GM19035 (cell line): ENCODE measurements at regions not wholly inside any gene's neighbourhood (a gene's known extent, or its start where the extent isn't known, plus 50 kb on each side); places are given as distances from the start of the nearest gene placed in this dataset.
"Not testable (repeated sequence)": the region's sequence is repeated elsewhere in the genome, so short reads cannot be mapped to it uniquely, and the experiment has no call there.

Source experiments
- ATAC-seq: cut with Tn5 transposase; IDR thresholded peaks from one replicate; pipeline ENCODE4 v1.9.1; 2021; ENCODE audit not compliant: unreplicated experiment

DNA sequence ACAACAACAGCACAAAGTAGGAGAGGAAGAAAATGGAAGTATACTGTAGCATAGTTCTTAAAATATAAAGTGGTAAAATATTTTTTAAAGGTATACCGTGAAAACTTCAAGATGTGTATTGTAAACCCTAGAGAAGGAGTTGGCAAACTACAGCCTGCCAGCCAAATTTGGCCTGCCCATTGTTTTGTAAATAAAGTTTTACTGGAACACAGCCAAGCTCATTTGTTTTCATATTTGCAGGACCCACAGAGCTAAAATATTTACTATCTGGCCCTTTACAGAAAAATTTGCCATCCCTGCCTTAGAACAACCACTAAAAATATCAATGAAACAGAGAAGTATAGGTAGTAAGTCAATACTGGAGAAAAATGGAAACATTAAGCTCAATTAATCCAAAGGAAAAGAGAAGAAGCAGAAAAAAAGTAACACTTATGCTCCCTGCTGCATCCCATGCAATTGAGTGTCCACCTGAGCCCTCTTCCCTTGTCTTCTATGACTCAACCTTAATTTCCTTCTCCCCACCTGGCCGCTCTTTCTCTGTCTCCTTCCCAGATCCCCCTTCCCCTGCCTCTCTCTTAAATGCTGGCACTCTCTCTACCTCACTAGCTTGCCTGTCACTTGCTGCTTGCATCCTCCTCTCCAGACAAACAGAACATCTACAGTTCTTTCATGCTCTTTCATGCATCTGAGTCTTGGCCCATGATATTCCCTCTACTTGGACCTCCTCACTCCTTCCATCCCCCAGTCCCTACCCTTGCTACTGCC lies 50.6 kb upstream of the FER start:
- no peak for ATAC-seq

DNA sequence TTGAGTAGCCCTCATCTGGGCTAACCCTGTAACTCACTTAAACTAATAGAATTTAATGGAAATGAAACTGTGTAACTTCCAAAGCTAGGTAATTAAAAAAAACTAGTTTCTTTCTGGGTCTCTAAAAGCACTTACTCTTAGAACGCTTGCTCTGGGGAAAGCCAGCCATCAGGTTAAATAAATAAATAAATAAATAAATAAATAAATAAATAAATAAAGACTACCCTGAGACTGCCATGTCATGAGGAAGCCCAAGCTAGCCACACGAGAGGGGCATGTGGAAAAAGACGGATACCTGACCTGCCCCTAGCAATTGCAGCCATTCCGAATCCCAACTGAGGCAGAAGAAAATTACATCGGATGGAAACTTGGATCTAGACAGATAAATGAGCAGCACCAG lies 51.3 kb upstream of the FER start:
- no peak for ATAC-seq

DNA sequence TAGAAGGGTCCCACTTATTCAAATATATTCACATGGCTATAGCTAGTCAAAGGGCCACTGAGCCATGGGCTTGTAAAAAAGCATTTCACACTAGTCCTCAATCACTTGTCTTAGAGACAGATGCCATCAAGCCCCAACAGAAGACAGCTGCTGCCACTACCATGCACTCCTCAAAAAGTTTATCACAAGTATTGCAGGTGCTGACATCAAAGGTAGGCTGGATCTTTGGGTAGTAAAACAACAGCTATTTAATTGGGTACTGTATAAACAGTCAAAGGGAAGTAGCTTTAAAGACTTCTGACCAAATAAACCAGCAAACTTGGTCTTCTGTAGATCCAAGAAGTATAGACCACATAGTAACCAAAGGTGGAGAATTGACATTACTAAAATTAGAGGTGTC lies 59.2 kb upstream of the FER start:
- no peak for ATAC-seq

DNA sequence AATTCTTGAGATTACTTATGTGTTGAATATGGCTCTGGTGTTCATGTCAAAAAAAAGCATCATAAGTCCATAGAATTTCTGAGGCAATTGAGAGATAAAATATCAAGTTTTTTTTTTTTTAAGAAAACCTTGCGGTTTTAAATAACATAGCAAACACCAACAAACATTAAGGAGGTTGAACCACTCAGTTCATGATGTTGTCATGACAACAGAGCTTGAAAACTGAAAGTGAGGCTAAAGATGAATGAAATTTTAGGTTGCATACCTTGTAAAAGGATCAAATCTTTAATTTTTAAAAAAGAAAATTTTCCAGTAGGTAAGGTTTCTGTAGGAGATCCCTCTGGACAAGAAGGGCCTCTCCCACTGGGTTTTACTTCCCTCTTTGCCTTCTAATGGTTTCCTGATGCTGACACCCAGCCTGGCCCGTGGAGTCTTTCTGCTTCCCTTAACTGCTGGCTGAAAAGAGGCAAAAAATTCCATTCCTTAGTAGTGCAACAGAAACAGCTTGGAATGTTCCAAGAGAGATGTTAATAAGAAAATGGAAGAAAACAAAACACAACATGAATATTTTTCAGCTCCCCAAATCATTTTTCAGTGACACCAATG lies 60.0 kb upstream of the FER start:
- ATAC-seq, result no peak

DNA sequence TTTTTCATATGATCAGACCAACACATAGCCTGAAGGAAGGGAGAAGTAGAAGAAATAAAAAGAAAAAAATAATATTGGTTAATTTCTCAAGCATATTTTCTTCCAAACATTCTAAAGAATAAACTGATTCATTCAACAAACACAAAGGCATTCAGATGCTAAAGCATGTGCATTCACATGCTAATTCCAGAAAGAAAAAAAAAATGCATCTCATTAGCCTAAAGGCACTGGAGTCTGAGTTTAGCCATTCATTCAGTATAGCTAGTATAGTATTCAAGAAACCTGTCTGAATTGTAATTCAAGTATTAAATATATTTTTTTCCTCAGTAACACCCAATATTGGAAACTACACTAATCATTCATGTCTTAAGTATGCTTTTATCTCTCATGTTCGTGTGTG lies 61.0 kb upstream of the FER start:
- no peak for ATAC-seq

DNA sequence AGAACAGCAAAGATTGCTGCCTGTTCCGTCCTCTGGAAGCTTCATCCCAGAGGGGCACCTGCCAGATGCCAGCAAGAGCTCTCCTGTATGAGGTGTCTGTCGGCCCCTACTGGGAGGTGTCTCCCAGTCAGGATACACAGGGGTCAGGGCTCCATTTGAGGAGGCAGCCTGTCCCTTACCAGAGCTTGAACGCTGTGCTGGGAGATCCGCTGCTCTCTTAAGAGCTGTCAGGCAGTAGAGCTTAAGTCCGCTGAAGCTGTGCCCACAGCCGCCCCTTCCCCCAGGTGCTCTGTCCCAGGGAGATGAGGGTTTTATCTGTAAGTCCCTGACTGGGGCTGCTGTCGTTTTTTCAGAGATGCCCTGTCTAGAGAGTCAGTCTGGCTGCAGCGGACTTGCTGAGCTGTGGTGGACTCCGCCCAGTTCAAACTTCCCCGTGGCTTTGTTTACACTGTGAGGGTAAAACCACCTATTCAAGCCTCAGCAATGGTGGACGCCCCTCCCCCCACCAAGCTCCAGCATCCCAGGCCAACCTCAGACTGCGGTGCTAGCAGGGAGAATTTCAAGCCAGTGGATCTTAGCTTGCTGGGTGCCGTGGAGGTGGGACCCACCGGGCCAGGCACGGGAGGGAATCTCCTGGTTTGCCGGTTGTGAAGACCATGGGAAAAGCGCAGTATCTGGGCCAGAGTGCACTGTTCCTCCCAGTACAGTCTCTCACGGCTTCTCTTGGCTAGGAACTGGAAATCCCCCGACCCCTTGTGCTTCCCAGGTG lies 62.1 kb upstream of the FER start:
- not testable (repeated sequence) for ATAC-seq

DNA sequence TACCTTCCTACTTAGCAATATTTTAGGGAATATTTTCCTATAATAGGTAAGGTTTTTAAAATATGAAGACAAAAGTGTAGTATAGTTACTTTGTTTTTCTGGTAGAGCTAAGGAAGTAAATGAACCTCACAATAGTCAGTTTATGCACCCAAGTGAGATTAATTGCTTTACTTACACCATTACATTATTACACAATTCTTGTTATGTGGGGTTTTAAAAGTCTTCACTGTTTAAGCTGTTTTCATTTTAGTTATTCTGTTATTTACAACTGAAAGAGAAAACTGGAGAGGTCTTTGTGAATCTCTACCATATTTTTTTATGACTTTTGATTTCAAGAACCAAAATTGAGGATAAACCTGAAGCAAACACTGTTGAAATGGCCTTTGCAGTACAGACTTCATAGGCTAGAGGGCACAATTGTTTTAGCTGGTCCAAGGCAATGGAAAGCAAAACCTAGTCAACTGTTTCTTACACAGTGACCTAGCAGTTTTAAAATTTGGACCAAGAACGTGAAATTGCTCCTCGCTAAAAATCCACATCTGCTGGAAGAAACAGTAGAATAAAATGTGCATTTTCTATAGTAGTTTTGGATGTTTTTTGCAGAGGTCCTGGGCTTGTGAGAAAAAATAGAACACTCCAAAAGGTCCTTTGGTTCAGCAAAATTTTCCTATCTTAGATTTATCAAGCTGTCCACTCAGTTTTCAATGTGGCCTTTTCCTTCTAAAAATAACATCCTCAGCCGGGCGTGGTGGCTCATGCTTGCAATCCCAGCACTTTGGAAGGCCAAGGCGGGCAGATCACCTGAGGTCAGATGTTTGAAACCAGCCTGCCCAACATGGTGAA lies 66.4 kb upstream of the FER start:
- peak; percentile 96 for ATAC-seq

DNA sequence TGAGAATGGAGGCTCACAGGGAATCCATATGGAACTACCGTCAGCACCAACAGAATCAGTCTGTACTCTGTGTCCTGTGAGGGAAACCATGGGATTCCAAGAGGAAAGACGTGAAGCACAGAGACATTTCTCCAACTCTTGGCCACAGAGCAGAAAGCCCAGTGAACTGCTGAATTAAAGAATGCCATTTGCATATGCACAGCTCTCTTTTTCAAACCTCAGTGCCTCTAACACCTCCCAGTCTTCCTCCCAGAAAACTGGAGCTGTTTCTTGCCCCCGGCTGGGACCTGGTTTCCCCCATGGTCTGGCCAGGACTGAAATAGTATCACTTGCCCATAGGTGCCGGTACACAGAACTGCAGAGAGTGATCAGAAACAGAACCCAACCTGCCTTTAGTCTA lies 69.6 kb upstream of the FER start:
- ATAC-seq, result no peak

DNA sequence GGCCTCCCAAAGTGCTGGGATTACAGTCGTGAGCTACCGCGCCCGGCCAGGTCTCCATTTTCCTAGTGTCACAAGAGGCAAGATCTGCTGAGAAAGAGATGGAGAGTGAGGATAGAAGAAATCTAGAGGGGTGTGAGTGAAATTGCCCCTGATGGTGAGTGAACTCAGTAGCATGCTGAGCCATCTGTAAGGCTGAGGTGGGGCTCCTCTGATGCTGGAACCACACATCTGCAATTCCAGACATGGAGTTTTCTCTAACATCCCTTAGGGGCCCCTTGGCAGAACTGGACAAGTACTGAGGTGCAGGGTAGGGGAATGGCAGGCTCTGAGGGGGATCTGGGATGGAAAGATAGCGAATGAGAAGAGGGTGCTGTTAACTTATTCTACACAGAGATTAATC lies 72.0 kb upstream of the FER start:
- ATAC-seq, result no peak

DNA sequence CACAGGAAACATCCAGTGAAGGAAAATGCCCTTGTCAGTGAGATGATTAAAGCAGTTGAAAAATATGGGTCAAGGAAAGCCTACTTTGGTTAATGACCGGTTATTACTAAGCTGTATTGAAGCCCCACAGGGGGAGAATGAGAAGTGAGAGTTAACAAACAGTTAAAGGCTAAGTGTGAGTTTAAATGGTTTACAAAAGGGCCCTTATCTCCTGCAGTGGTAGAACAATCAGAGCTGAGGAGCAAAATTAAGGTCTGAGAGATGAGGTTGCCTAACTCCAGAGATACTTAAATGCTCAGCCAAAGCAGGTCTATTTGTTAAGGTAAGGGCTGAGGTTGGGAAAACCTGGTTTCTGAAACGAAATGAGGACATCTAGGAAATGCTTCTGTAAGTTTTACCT lies 75.1 kb upstream of the FER start:
- ATAC-seq, result no peak

DNA sequence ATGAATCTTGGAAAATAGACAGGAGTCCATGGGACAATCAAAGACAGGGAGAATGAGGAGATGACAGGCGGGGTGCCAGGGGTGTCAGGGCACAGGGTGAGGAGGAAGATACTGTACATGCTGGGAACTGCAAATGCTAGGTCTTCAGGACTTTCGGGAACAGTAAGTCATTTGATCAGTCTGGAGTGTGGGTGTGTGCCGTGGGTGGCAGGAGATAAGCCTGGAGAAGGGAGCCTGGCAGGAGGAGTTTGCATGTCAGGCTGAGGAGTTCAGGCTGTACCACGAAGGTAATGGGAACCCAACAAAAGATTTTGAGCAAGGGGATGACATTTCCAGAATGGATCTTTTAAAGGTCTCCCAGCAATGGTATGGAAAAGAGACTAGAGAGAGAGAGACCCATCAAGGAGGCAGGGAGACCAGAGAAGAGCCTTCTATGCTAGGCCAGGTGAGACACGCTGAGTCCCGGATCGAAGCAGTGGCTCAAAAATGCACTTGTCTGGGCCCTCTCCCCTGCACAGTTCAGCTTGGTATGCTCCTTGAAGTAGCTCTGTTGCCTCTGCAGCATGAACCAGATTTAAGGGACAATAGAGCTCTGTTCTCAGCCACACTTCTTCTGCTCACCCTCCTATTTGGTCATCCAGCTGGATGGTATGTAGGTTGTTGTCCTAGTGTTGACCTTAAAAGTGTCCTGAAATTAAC lies 77.0 kb upstream of the FER start:
- ATAC-seq, result no peak

DNA sequence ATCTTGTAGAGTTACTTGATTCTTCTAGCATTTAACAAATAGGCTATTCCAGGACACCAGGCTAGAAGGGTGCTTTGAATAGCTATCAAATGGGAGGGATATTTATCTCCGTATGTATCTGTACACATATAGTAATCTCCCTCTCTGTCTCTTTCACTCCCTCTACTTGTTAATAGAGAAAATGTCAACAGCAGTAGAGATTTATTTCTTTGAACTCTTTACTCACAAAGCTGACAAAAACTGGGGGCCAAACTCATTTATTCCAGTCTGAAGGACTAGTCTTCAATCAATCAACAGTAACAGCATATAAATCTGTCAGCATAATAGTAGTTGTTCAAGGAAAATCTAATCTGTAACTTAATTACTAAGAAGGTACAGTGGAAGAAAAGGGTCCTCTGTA lies 78.2 kb upstream of the FER start:
- no peak for ATAC-seq

DNA sequence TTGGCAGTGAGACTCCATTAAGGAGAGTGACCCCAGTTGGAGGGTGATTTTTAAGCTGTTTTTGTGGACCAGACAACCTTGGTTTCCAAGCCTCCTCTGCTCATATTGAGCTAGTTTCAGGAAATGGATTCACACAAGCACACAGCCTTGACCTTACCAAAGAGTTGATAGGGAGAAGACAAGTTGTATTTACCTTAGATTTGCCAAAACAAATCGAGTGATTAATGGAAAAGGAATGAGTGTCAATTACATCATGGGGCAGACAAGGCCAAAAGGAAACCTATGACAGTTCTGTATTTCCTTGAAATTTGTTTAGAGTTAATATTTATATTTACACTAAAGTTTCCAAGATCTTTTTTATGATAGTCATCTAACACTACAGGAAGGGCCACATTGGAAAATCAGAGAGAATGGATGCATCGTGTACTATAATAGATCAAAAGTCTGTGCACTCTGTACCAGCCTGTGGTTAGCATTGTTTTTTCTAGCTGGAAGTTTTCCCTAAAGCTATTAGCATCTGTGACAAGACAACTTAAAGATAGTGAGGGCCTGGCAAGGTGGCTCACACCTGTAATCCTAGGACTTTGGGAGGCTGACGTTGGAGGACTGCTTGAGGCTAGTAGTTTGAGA lies 86.0 kb upstream of the FER start:
- no peak for ATAC-seq

DNA sequence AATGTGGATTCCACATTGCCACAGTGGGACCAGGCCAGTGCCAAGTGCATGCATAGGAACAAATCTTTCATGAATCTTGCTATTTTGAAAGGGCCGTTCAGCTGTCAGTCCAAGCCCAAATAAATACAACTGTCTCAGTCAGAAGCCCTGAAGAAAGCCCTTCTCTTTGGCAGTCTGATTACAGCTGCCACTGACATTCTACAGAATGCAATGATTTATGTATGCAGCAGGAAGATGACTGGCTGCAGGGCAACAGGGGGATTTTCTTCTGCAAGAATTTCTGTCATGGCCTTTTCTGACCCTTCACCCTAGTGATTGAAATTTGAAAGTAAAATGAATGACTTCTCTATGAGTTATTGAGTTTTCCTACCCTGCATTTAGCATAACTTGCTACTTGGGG lies 86.7 kb upstream of the FER start:
- ATAC-seq, result no peak

DNA sequence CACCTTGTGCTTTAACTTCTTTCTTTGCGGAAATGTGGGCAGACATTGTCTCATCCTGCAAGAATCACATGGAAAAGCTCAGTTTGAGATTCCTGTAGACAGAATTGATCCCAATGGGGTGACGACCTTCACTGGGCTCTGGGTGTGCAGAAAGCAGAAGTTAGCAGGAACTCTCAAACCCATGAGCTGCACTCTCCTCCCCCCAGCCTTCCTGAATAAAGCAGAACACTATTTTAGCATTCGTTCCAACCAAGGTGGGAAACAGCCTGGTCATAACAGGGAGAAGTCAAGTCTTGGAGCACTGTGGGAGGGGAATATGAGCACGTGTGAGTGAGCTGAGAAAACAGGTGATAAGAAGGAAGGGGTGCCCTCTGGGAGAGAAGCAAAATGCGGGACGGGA lies 87.4 kb upstream of the FER start:
- ATAC-seq, result no peak

DNA sequence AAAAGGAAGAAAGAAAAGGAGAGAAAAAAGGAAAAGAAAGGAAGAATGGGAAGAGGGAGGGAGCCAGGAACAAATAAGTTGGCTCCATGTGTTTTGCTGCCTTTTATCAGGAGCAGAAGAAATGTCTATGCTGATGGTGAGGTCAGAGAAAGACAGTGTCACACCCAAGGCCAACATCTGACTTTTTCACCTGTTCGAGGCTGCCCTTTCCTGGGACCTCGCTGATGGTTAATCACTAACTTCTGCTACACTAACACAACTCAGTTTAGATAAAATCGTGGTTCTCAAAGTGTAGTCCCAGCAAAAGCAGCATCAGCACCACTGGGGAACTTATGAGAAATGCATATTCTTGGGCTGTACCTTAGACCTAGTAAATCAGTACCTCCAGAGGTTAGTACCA lies 88.2 kb upstream of the FER start:
- no peak for ATAC-seq

DNA sequence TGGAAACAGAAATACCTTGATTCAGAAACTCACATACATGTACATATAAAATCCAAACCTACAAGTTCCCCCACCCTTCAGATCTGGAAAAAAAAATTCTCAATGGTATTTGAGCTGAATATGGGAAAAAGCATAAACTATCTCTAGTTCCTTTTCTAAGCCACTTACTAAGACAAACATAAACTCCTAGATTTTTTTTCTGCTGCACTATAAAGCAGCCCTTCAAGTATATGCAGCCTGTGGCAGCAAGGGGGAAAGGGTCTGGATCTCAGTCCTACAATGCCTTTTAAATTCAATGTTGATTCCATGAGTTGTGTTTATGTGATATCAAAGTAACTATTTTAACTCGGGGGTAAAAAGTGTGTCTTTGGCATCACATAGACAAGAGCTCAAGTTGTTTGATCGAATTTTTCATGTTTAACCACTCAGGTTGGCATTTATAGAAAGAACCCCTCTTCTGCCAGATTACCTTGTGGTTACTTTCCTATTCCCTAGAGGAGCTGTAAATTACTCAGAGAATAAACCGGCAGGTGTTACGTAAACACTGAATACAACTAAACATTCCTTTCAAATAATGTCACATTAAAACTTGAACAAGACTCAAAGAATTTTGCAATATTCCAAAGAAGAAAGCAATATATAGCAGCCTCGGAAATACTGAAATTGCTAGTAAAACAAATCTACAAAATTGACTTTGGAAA lies 91.8 kb upstream of the FER start:
- ATAC-seq, result no peak

DNA sequence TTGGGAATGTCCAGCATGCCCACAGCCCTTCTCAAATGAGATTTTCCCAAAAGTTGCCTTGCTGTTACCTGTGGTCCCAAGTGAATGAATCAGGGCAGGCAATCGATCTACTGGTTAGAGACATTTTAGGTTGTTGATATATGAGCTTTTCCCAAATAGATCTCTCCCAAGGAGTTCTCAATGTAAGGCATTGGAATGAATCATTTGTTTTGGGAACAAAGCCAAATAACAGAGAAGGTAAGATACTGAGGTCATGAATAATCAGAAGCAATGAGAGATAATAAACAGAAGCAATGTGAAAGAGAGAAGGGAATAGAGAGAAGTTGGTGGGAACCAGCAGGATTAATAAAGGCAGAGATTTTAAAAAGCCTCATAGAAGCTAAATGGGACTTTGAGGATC lies 93.6 kb upstream of the FER start:
- ATAC-seq, result no peak

DNA sequence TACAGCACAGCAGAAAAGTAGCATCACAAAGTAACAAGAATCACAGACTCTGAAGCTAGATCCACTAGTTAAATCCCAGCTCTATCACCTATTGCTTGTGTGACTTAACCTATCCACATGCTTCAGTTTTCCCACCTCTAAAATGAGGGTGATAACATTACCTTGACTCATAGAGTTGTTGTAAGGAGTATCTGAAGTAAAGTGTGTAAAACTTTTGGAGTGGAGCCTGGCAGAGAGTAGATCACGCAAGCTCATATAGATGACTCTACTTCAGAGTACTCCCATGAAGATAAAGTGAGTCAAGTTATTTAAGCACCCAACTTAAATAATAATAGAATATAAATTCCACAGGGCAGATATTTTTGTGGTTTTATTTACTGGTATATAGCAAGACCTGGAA lies 94.5 kb upstream of the FER start:
- ATAC-seq, result no peak

DNA sequence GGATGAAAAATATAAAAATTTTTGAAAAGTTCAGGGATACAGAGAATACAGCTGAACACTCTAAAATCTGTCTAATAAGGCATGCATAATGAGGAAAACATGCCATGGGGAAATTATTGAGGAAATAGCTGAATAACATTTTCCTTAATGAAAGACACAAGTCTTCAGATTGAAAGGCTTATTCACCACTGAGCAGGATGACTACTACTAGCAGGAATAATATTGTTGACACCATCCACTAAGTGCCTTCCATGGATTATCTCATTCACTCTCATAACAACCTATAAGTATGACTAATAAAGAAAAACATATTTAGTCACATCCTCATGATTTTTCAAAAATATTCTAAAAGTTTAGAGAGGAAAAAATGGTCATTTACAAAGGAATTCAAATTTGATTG lies 96.7 kb upstream of the FER start:
- no peak for ATAC-seq
